ENCODE measurements at regions not wholly inside any gene's neighbourhood (a gene's known extent, or its start where the extent isn't known, plus 50 kb on each side); places are given as distances from the start of the nearest gene placed in this dataset.

GRCh38 chr4:112818594-112818965 is 181.6 kb downstream of the LARP7 start:
- TF ChIP-seq POLR2A (IDR thresholded peaks at IDR 0.05; ENCODE audit: low read length) = no peak
- no peak for TF ChIP-seq GATA1 (IDR thresholded peaks at IDR 0.05; ENCODE audit: low read depth, low read length)
